Ovary (tissue), 7 donors: ENCODE measurements at regions not wholly inside any gene's neighbourhood (a gene's known extent, or its start where the extent isn't known, plus 50 kb on each side); places are given as distances from the start of the nearest gene placed in this dataset.

ENCODE experiments used
- DNase-seq, 5 donors: peaks; one replicate each; pipeline ENCODE4 v3.0.0-alpha.2; 2019 to 2020
- H3K27ac ChIP-seq, 2 donors: fragments of 200-600 bp; one replicate each; pipeline versions ENCODE4 v1.5.1 to v1.8.0; 2019 to 2022
- H3K27me3 ChIP-seq: fragments of 200-600 bp; one replicate; pipeline ENCODE4 v1.8.0; 2022
- H3K36me3 ChIP-seq: fragments of 200-600 bp; sonication (generic); one replicate; pipeline ENCODE4 v1.5.1; 2019
- H3K4me1 ChIP-seq: one replicate; pipeline ENCODE4 v1.8.1; 2013; ENCODE audit warnings: mild to moderate bottlenecking, moderate library complexity; ENCODE audit not compliant: insufficient read depth
- H3K4me3 ChIP-seq: fragments of 200-600 bp; sonication (generic); one replicate; pipeline ENCODE4 v1.5.1; 2017
- H3K9me3 ChIP-seq, 2 donors: fragments of 200-600 bp in 1 of 2; sonication (generic) in 1 of 2; one replicate each; pipeline versions ENCODE4 v1.5.1 to v1.8.1; 2013 to 2019; ENCODE audit warnings: mild to moderate bottlenecking in 1 of 2, moderate library complexity in 1 of 2
- EP300 ChIP-seq: sonication (generic); formaldehyde crosslinking; IDR thresholded peaks from one replicate; pipeline ENCODE4 v1.6.1; 2017; ENCODE audit warnings: antibody characterized with exemption
- POLR2A ChIP-seq: fragments of 450-650 bp; IDR thresholded peaks from one replicate; pipeline ENCODE4 v1.6.1; 2017; ENCODE audit warnings: antibody characterized with exemption, mild to moderate bottlenecking, moderate library complexity
- WGBS, 3 donors: extraction: QIAGEN DNeasy Blood & Tissue Kit in 1 of 3; methylation state at CpG; one replicate each; pipeline versions ENCODE4 v1.1.5 to v1.1.7; 2013 to 2017; 5-methylcytosine and 5-hydroxymethylcytosine counted together
- intact Hi-C, 4 donors: fragments of 100-400 bp; cut with DNase I; formaldehyde crosslinking; loops; one replicate each; pipeline versions ENCODE4 v1.11.0 to v1.15.1; 2022 to 2023
- TF ChIP-seq, protein P1 (sequence below), 3 donors: fragments of 450-650 bp in 2 of 3; fragments of 200-600 bp in 1 of 3; IDR thresholded peaks; one replicate each; pipeline versions ENCODE4 v1.5.1 to v1.8.0; 2016 to 2022; ENCODE audit warnings: antibody characterized with exemption in 3 of 3, mild to moderate bottlenecking in 1 of 3
- donor health status: DM: no; HTN: no; CAD: no; lungs with moderate emphysema.
- donor health status: DM: no; HTN: no; CAD: no.
- donor health status: Bipolar disorder and iron deficiency.
- donor health status: DM: no; HTN: no; CAD: no.
- donor health status: DM: yes; HTN: yes; CAD: no.

- WGBS, 3 donors: 52 to 61% (median 55%) methylated on average over 5 of the region's 5 CpGs
Measured at GRCh38 chr12:113640837-113641236, 169.2 kb upstream of the LHX5 start.

GRCh38 chr12:113639474-113639873 lies 167.8 kb upstream of the LHX5 start:
- H3K9me3 ChIP-seq: no peaks in the 10 kb centered on the region
- no peak overlapping the region for H3K4me3 ChIP-seq
- no peaks in the 10 kb centered on the region for H3K27me3 ChIP-seq
- TF ChIP-seq, protein P1, sequence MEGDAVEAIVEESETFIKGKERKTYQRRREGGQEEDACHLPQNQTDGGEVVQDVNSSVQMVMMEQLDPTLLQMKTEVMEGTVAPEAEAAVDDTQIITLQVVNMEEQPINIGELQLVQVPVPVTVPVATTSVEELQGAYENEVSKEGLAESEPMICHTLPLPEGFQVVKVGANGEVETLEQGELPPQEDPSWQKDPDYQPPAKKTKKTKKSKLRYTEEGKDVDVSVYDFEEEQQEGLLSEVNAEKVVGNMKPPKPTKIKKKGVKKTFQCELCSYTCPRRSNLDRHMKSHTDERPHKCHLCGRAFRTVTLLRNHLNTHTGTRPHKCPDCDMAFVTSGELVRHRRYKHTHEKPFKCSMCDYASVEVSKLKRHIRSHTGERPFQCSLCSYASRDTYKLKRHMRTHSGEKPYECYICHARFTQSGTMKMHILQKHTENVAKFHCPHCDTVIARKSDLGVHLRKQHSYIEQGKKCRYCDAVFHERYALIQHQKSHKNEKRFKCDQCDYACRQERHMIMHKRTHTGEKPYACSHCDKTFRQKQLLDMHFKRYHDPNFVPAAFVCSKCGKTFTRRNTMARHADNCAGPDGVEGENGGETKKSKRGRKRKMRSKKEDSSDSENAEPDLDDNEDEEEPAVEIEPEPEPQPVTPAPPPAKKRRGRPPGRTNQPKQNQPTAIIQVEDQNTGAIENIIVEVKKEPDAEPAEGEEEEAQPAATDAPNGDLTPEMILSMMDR (IDR thresholded peaks at IDR 0.05): no peak
- TF ChIP-seq POLR2A: no peak
- no peak for TF ChIP-seq EP300
- no peaks in the 10 kb centered on the region for H3K4me1 ChIP-seq
- no peak overlapping the region for H3K27ac ChIP-seq
- 80 to 87% (median 86%) methylated on average over 10 of the region's 10 CpGs for WGBS, 3 donors
- intact Hi-C loops: no loop called here
- DNase-seq: no peak
- no peaks in the 10 kb centered on the region for H3K36me3 ChIP-seq

More at GRCh38 chr12:113640837-113641236, 169.2 kb upstream of the LHX5 start:
- Histone ChIP-seq H3K9me3 (no peaks in the 10 kb centered on the region), H3K4me1 (no peaks in the 10 kb centered on the region), H3K36me3 (no peaks in the 10 kb centered on the region), H3K4me3 (no peak overlapping the region), H3K27ac (no peak overlapping the region), H3K27me3 (no peaks in the 10 kb centered on the region)
- DNase-seq: no peak
- intact Hi-C loops: no loop called here
- TF ChIP-seq POLR2A (no peak), EP300 (no peak)
- TF ChIP-seq, protein P1 (IDR thresholded peaks at IDR 0.05): no peak

GRCh38 chr12:113638460-113638775 lies 166.7 kb upstream of the LHX5 start:
- TF ChIP-seq EP300 (no peak), POLR2A (no peak)
- TF ChIP-seq, protein P1 (IDR thresholded peaks at IDR 0.05): no peak
- Histone ChIP-seq H3K9me3 (no peaks in the 10 kb centered on the region), H3K27me3 (no peaks in the 10 kb centered on the region), H3K27ac (no peak overlapping the region), H3K36me3 (no peaks in the 10 kb centered on the region), H3K4me3 (no peak overlapping the region), H3K4me1 (no peaks in the 10 kb centered on the region)
- DNase-seq: no peak
- WGBS, 3 donors: 4 to 8% (median 6%) methylated on average over 11 of the region's 11 CpGs
- intact Hi-C loops: no loop called here

DNA sequence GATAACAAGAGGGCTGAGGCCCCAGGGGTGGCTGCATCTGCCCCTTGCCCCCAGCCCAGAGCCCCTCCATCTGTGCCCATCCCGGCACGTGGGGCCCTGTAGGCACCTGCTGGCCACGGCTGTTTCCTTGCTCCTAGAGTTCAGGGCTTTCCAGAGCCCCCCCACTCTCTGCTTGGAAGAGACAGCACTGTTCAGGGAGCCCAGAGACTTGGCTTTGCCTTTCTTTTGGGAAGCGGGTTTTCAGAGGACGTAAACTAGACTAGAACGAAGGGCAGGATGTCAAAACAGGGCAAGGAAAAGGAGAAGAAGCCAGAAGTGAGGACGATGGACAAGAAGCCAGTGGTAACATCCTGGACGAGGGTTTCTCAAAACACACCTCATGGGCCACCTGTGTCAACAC lies 163.3 kb upstream of the LHX5 start:
- DNase-seq: no peak
- Histone ChIP-seq H3K27me3 (no peaks in the 10 kb centered on the region), H3K36me3 (no peaks in the 10 kb centered on the region), H3K4me1 (no peaks in the 10 kb centered on the region), H3K9me3 (no peaks in the 10 kb centered on the region), H3K27ac (no peak overlapping the region), H3K4me3 (no peak overlapping the region)
- intact Hi-C loops: no loop called here
- 35 to 40% (median 39%) methylated on average over 8 of the region's 8 CpGs for WGBS, 3 donors
- TF ChIP-seq EP300 (no peak), POLR2A (no peak)
- TF ChIP-seq, protein P1 (IDR thresholded peaks at IDR 0.05): no peak

GRCh38 chr12:113634474-113634873 lies 162.8 kb upstream of the LHX5 start:
- H3K9me3 ChIP-seq: no peaks in the 10 kb centered on the region
- TF ChIP-seq POLR2A (no peak), EP300 (no peak)
- TF ChIP-seq, protein P1 (IDR thresholded peaks at IDR 0.05): no peak
- no peak for DNase-seq
- 12 to 17% (median 12%) methylated on average over 6 of the region's 6 CpGs for WGBS, 3 donors
- H3K36me3 ChIP-seq: no peaks in the 10 kb centered on the region
- no peaks in the 10 kb centered on the region for H3K4me1 ChIP-seq
- no peaks in the 10 kb centered on the region for H3K27me3 ChIP-seq
- intact Hi-C loops: no loop called here
- H3K4me3 ChIP-seq: no peak overlapping the region
- H3K27ac ChIP-seq: no peak overlapping the region
